ENCODE measurements at regions not wholly inside any gene's neighbourhood (a gene's known extent, or its start where the extent isn't known, plus 50 kb on each side); places are given as distances from the start of the nearest gene placed in this dataset.
"Not testable (repeated sequence)": the region's sequence is repeated elsewhere in the genome, so short reads cannot be mapped to it uniquely, and the experiment has no call there.

GRCh38 chr7:91692800-91693199, 187.7 kb downstream of the MTERF1 start:
- no peak for DNase-seq (ENCODE audit: low spot score)

- no peak for DNase-seq (ENCODE audit: low spot score)
Measured at GRCh38 chr7:91694351-91694841, 186.1 kb downstream of the MTERF1 start.

DNA sequence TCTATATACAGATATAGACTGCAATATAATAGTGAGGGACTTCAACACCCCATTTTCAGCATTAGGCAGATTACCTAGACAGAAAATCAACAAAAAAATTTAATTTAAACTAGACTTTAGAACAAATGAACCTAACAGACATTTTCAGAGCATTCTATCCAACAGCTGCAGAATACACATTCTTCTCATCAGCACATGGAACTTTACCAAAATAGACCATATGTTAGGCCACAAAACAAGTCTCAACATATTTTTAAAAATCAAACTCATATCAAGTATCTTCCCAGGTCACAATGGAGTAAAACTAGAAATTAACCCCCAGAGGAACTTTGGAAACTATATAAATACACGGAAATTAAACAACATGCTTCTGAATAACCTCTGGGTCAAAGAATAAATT, 169.6 kb downstream of the MTERF1 start:
- no peak for DNase-seq (ENCODE audit: low spot score)

- DNase-seq (ENCODE audit: low spot score), result no peak
Measured at GRCh38 chr7:91713669-91714068, 166.8 kb downstream of the MTERF1 start.

GRCh38 chr7:91717681-91718470, 162.6 kb downstream of the MTERF1 start:
- DNase-seq (ENCODE audit: low spot score), result no peak

DNA sequence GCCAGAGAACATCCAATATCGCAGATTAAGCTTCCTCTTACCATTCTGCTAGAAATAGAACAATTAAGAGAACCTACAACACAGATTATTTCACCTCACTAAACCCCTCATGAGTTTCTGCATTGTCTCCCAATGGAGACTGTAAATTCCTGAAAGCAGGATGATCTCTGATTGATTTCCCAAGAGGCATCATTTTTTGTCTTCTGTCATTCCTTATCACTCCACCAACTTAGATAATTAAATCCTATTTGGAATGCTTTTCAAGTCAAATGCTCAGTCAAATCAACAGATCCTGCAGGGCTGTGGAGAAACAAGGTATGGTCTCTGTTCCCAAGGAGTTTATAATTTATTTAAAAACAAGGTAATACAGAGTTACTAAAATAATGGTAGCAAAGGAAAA, 161.5 kb downstream of the MTERF1 start:
- DNase-seq (ENCODE audit: low spot score), result no peak

DNA sequence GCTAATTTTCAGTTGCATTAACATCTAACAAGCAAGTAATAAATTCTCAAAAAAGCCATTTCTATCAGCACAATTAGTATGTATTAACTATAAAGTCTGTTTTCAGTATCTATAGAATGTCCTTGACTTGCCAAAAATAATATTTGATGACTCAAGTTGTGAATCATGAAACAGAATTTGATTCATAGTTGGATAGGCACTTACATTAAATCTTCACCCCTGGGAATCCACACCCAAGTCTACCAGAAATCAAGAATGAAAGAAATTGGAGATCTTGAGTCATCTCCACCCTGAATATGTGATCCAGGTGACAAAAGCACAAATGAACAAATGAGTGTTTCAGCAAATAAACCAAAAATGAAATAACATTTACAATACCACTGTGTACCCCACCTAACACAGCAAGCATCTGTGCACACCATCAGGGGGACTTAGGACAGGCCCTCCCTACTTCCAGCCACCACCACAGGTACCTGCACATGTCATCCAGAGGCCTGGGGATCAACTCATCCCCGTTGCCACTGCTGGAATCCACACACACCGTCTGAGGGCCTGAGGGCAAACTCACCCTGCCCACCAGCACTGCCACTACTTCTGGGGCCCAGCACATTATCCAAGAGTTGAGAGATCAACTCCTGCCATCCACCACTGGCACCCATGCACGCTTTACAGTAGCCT, 160.1 kb downstream of the MTERF1 start:
- no peak for DNase-seq (ENCODE audit: low spot score)

DNA sequence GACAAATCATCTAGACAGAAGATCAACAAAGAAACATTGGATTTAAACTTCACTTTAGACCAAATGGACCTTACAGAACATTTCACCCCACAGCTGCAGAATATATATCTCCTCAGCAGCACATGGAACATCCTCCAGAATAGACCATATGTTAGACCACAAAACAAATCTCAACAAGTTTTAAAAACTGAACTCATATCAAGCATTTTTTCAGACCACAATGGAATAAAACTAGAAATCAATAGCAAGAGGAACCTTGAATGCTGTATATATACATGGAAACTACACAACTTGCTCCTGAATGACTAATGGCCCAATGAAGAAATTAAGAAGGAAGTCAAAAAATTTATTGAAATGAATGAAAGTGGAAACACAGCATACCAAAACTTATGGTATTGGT, 157.7 kb downstream of the MTERF1 start:
- DNase-seq (ENCODE audit: low spot score), result no peak

GRCh38 chr7:91729046-91729445, 151.5 kb downstream of the MTERF1 start:
- not testable (repeated sequence) for DNase-seq (ENCODE audit: low spot score)

DNA sequence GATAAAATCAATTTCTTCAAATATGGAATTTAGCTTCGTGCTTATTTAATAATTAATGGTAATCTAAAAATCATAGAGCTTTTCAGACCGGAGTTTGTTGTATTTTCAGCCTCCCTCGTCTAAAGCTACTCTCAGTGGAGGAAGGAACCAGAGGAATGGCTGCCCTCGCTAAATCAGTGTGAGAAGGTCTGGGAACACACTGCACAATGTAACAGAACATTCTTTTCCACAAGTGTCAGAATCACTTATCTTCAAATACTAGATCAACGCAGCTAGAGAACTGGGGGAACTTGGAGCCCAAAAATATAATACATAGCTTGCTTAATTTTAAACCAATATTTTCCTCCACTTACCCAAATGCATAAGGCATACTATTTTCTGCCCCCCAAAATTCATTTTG, 148.5 kb downstream of the MTERF1 start:
- DNase-seq (ENCODE audit: low spot score), result no peak

- DNase-seq (ENCODE audit: low spot score), result no peak
Measured at GRCh38 chr7:91749418-91749817, 131.1 kb downstream of the MTERF1 start.

GRCh38 chr7:91750091-91750490, 130.4 kb downstream of the MTERF1 start:
- no peak for DNase-seq (ENCODE audit: low spot score)

- no peak for DNase-seq (ENCODE audit: low spot score)
Measured at GRCh38 chr7:91752102-91752501, 128.4 kb downstream of the MTERF1 start.

DNA sequence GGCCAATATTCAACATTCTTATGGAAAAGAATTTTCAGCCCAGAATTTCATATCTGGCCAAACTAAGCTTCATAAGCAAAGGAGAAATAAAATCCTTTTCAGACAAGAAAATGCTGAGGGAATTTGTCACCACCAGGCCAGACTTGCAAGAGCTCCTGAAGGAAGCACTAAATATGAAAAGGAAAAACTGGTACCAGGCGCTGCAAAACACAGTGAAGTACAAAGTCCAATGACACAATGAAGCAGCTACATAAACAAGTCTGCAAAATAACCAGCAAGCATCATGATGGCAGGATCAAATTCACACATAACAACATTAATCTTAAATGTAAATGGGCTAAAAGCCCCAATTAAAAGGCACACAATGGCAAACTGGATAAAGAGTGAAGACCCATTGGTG, 126.2 kb downstream of the MTERF1 start:
- not testable (repeated sequence) for DNase-seq (ENCODE audit: low spot score)

- not testable (repeated sequence) for DNase-seq (ENCODE audit: low spot score)
Measured at GRCh38 chr7:91755121-91755520, 125.4 kb downstream of the MTERF1 start.

DNA sequence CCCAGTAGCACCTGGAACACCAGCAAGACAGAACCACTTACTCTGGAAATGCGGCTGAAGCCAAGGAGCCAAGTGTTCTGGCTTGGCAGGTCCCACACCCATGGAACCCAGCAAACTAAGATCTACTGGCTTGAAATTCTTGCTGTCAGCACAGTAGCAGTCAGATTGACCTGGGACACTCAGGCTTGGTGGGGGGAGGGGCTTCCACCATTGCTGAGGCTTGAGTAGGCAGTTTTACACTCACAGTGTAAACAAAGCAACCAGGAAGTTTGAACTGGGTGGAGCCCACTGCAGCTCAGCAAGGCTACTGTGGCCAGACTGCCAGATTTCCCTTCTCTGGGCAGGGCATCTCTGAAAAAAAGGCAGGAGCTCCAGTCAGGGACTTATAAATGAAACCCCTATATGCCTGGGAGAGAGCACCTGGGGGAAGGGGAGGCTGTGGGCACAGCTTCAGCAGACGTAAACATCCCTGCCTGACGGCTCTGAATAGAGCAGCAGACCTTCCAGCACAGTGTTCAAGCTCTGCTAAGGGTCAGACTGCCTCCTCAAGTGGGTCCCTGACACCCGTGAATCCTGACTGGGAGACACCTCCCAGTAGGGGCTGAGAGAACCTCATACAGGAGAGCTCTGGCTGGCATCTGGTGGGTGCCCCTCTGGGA, 121.2 kb downstream of the MTERF1 start:
- peak; percentile 78 for DNase-seq (ENCODE audit: low spot score)

DNA sequence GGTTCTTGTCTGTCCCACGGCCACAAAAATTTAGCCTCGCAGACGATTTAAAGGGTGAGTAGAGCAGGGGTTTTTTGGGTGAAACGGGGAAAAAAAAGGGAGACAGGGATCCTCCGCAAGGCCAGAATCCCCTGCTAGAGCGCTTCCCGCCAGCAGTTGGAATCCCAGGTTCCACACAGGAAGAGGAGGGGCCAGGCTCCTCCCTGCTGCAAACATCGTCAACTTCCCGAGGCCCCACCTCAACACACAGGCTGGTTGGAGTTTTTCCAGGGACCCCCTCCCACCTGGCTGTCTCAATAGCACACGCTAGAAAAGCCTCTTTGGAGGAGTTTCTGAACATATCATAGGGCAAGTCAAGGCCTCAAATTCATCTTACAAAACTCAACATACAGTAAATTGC, 112.7 kb downstream of the MTERF1 start:
- DNase-seq (ENCODE audit: low spot score), result no peak

- DNase-seq (ENCODE audit: low spot score), result no peak
Measured at GRCh38 chr7:91771394-91771793, 109.1 kb downstream of the MTERF1 start.

DNA sequence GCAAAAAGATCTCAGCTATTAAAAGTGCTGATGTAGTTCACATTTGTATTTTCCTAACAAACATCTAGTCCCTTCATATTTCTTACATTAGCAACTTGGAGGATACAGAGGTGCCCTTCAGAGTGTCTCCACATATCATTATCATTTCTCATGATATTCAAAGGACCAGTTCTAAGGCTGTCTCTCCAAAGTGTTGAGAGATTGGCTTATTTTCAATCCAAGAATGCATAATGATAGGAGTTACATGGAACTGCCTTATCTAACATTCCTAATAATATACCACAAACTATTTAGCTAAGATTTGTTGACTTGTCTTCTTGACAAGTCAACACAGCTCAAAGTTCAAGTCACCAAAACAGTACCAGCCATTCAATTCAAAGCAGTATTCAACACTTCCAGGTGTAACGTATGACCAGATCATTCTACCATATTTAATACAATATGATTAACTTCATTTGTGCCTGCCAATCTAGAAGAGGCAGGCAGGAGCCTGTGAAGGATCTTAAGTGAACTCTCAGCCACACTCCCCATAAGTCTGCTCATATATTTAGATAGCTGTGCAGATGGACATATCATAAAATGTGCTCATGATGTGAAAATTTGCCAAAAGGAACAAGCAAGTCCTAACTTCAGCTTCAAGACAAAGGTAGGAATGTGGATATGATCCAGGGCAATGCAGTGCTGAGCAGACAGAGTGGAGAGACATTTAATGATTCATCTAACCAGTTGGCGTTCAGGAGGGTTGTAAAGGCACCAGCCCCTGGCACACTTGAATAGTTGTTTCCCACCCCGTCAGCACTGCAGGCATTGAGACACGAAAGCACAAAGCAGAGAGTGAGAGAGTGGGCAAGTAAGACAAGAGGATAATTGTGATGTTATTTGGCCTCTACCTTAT, 108.3 kb downstream of the MTERF1 start:
- no peak for DNase-seq (ENCODE audit: low spot score)

DNA sequence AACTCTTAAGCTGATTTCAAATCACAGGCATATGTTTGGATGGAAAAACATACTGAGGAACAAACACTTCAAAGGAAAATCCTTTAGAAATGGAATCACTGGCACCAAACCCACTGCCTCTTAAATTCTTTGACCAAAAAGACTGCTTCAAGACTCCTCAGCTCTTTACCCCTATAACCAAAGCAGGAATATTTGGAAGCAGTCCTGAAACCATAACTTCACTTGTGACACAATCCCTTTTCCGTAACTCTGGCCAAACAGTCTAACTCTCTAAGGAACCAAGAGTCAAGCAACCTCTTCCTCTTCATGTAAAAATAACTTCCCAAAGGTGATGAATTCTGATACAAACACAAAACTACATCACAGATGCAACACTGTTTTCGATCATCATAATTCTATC, 104.3 kb downstream of the MTERF1 start:
- DNase-seq (ENCODE audit: low spot score), result no peak

GRCh38 chr7:91777522-91777921, 103.0 kb downstream of the MTERF1 start:
- DNase-seq (ENCODE audit: low spot score), result no peak

DNA sequence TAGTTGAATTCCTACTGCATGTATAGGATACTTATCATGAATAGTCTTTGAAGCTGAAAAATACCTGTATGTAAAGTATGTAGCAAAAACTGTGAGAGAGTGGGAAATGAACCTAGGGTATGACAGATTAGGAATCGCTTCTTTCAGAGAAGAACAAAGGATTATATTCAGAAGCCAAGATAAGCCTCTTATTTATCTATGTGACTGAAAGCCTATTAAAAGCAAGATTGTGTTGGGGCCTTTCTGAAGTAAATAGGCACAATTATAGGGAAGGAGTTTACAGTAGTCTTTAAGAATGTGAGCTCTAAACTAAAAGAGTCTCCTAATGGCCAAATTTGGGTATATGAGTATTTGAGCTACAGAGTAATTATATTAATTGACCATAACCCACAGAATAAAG, 102.1 kb downstream of the MTERF1 start:
- no peak for DNase-seq (ENCODE audit: low spot score)
